ENCODE measurements at regions not wholly inside any gene's neighbourhood (a gene's known extent, or its start where the extent isn't known, plus 50 kb on each side); places are given as distances from the start of the nearest gene placed in this dataset.

DNA sequence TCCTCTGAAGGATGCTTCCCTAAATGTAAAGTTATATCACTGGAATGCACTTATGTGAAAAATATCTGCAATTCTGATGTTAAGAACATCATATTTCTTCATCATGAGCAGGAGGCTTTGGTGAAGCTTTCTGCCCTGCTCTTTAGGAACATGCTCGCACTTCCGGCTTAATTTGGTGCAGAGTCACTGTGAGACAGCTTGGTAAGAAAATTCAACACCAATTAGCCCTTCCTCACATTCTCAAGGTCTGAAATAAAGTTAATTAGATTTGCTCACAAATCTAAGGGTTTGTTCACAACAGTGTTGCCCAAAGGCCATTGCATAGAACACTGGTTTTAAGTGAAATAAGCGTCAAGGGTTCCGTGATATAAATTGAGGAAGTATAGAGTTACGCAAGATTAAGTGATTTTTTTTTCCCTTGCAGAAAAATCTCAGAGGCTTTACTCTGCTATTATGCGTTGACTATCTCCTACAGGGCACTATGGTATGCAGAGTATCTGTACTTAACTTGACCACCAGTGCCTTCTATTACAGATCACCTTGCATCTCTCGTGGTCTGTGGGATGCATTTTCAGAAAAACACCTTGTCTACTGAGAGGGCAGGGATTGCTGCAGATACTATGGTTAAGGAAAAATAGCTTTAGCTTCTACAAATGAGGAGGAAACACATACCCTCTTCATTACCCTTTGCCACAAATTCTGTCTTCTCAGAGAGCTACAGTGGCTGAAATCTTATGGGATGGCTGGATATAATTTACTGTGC is 953.9 kb downstream of the TYW1 start:
- TF ChIP-seq, protein P1, sequence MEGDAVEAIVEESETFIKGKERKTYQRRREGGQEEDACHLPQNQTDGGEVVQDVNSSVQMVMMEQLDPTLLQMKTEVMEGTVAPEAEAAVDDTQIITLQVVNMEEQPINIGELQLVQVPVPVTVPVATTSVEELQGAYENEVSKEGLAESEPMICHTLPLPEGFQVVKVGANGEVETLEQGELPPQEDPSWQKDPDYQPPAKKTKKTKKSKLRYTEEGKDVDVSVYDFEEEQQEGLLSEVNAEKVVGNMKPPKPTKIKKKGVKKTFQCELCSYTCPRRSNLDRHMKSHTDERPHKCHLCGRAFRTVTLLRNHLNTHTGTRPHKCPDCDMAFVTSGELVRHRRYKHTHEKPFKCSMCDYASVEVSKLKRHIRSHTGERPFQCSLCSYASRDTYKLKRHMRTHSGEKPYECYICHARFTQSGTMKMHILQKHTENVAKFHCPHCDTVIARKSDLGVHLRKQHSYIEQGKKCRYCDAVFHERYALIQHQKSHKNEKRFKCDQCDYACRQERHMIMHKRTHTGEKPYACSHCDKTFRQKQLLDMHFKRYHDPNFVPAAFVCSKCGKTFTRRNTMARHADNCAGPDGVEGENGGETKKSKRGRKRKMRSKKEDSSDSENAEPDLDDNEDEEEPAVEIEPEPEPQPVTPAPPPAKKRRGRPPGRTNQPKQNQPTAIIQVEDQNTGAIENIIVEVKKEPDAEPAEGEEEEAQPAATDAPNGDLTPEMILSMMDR (IDR thresholded peaks at IDR 0.05) = no peak

DNA sequence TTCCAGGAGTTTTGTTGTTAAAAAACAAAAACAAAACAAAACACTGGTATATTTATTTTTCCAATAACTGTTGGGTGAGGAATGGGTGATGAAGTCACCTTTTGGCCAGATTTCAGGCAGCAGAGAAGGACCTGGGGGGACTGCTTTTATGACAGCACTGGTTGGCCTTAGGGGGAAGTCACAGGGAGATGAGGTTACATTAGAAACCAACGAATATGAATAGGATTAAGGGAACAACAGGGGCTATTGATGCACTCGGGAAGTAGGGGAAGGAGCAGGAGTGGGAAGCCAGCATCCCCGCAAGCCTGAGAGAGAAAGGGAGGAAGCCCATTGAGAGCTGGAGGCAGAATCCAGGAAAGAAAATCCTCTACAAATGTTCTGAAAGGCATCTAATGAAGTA is 958.4 kb downstream of the TYW1 start:
- TF ChIP-seq, protein P1 (IDR thresholded peaks at IDR 0.05) = no peak

DNA sequence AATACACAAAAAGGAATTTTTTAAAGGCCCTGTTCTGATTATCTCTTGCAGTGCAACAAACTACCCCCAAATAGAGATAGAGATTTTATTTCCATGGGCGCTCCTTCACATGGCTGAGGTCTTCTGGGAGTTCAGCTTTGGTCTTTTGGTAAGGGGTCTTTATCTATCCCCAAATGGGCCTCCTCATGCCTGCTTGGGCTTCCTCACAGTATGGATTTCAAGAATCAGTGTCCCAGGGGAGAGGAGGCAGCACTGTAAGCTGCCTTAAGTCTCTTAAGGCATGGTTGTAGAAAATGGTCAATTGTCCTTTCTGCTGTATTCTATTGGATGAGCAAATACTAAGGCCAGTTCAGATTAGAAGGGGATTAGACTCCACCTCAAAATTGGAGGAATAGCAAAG is 966.2 kb downstream of the TYW1 start:
- TF ChIP-seq, protein P1 (IDR thresholded peaks at IDR 0.05) = no peak

DNA sequence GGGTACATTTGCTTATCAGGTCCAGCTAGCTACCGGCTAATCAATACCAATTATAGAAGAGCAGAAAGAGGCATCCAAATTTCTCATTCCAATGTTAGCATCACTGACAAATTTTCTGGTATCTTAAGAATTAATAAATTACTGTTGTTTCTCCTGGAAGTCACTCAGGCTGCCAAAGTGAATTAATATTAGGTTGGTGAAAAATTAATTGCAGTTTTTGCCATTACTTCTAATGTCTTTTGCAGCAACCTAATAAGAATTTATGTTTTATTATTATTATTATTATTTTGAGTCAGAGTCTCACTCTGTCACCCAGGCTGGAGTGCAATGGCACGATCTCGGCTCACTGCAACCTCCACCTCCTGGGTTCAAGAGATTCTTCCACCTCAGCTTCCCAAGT is 979.9 kb downstream of the TYW1 start:
- TF ChIP-seq, protein P1 (IDR thresholded peaks at IDR 0.05) = no peak

DNA sequence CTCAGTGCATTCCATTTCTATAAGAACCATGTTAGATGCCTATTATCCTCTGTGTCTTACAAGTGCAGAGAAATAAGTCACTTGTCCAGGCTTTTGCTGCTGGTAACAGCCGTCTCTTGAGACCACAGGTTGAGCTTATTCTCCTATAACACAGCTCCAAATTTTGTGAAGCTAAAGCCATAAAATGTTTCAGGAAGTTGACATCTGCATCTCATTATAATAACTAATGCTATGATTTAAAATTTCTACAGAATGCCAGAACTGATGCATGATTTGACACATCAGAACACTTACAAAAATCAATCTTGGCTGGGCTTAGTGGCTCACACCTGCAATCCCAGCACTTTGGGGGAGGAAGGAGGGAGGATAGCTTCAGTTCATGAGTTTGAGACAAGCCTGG is 986.9 kb downstream of the TYW1 start:
- TF ChIP-seq, protein P1 (IDR thresholded peaks at IDR 0.05) = no peak

DNA sequence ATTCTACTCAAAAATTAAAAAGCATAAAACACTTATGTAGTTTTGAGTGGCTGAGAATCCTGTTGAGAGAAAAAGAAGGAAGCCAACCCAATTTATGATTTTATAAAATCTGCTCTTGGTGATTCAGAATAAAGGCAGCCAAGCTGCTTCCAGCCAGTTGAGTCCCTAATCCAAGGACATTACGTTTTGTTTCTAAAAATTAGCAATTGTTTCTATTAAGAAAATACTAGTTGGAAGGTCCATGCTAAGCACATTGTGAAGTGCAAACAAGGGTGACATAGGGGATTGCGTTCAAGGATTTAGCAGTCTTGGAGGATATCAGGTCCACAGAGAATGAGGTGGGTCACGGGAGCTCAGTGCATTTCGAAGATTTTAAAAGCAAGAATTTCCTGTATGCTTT is 987.7 kb downstream of the TYW1 start:
- TF ChIP-seq, protein P1 (IDR thresholded peaks at IDR 0.05) = no peak

DNA sequence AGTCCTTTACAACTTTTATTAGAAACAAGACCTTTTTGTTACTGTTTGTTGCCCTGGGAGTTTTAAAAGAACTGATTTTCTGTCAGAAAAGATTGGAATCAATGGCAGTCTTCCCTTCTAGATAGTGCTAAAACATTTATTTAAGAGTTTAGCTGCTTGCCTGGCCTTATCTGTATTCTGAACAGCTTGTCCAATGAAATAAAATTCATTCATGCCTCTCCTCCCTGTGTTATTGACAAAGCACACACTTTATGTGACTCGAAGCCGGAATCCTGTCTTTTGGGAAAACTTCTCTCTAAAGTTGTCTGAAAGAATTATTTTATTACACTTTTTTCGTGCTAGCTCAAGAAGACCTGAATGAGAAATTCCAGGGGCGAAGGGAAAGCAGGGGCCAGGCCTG is 992.5 kb downstream of the TYW1 start:
- TF ChIP-seq, protein P1 (IDR thresholded peaks at IDR 0.05) = no peak

DNA sequence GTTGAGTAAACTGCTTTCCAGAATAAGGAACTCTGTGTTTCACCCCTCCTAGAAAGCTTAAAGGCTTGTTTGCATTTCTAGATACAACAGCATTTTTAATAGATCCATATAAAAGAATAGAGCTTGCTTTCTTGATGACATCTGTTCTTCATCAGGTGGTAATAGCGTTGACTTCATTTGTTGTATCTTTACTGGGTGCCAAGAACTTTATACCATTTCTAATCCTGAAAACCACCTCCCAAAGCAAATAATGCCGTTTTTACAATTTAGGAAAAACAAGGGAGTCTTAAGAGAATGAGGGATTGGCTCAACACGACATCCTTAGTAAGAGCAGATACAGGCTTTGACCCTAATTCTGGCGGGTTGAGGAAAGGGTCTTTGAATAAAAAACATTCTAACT is 993.4 kb downstream of the TYW1 start:
- TF ChIP-seq, protein P1 (IDR thresholded peaks at IDR 0.05) = no peak
